ENCODE measurements at regions not wholly inside any gene's neighbourhood (a gene's known extent, or its start where the extent isn't known, plus 50 kb on each side); places are given as distances from the start of the nearest gene placed in this dataset.

- TF ChIP-seq CTCF (conservative IDR thresholded peaks at IDR 0.05; ENCODE audit: low read length) (no peak), EZH2phosphoT487 (IDR thresholded peaks at IDR 0.05; ENCODE audit: borderline replicate concordance) (no peak)
Measured at GRCh38 chr3:106611116-106611515, 742.3 kb upstream of the CBLB start.
